ENCODE measurements at regions not wholly inside any gene's neighbourhood (a gene's known extent, or its start where the extent isn't known, plus 50 kb on each side); places are given as distances from the start of the nearest gene placed in this dataset.
"Not testable (repeated sequence)": the region's sequence is repeated elsewhere in the genome, so short reads cannot be mapped to it uniquely, and the experiment has no call there.

GRCh38 chr19:28686756-28687155, 526.2 kb downstream of the UQCRFS1 start:
- DNase-seq (ENCODE audit: low read depth), result no peak

GRCh38 chr19:28685802-28686201, 527.1 kb downstream of the UQCRFS1 start:
- DNase-seq (ENCODE audit: low read depth), result no peak

- DNase-seq (ENCODE audit: low read depth), result not testable (repeated sequence)
Observed at GRCh38 chr19:28685077-28685476, 527.9 kb downstream of the UQCRFS1 start.

GRCh38 chr19:28680111-28680510, 532.8 kb downstream of the UQCRFS1 start:
- no peak for DNase-seq (ENCODE audit: low read depth)

- no peak for DNase-seq (ENCODE audit: low read depth)
Observed at GRCh38 chr19:28670836-28671235, 542.1 kb downstream of the UQCRFS1 start.

- DNase-seq (ENCODE audit: low read depth), result no peak
Observed at GRCh38 chr19:28669804-28670203, 543.1 kb downstream of the UQCRFS1 start.

GRCh38 chr19:28667348-28667977, 545.5 kb downstream of the UQCRFS1 start:
- no peak for DNase-seq (ENCODE audit: low read depth)

- no peak for DNase-seq (ENCODE audit: low read depth)
Observed at GRCh38 chr19:28665748-28666147, 547.2 kb downstream of the UQCRFS1 start.

- DNase-seq (ENCODE audit: low read depth), result no peak
Observed at GRCh38 chr19:28656644-28657043, 556.3 kb downstream of the UQCRFS1 start.

GRCh38 chr19:28655054-28655453, 557.9 kb downstream of the UQCRFS1 start:
- no peak for DNase-seq (ENCODE audit: low read depth)

- DNase-seq (ENCODE audit: low read depth), result no peak
Observed at GRCh38 chr19:28652765-28653164, 560.2 kb downstream of the UQCRFS1 start.

GRCh38 chr19:28646629-28647028, 566.3 kb downstream of the UQCRFS1 start:
- DNase-seq (ENCODE audit: low read depth), result no peak

- DNase-seq (ENCODE audit: low read depth), result no peak
Observed at GRCh38 chr19:28644169-28644775, 568.7 kb downstream of the UQCRFS1 start.

- DNase-seq (ENCODE audit: low read depth), result no peak
Observed at GRCh38 chr19:28642787-28643683, 569.9 kb downstream of the UQCRFS1 start.

GRCh38 chr19:28641395-28641794, 571.6 kb downstream of the UQCRFS1 start:
- DNase-seq (ENCODE audit: low read depth), result no peak

- no peak for DNase-seq (ENCODE audit: low read depth)
Observed at GRCh38 chr19:28640506-28640905, 572.4 kb downstream of the UQCRFS1 start.

GRCh38 chr19:28638445-28638844, 574.5 kb downstream of the UQCRFS1 start:
- DNase-seq (ENCODE audit: low read depth), result no peak

GRCh38 chr19:28636706-28637105, 576.2 kb downstream of the UQCRFS1 start:
- DNase-seq (ENCODE audit: low read depth), result no peak

GRCh38 chr19:28636016-28636629, 576.8 kb downstream of the UQCRFS1 start:
- no peak for DNase-seq (ENCODE audit: low read depth)

- no peak for DNase-seq (ENCODE audit: low read depth)
Observed at GRCh38 chr19:28634837-28635236, 578.1 kb downstream of the UQCRFS1 start.

- DNase-seq (ENCODE audit: low read depth), result no peak
Observed at GRCh38 chr19:28634019-28634328, 579.0 kb downstream of the UQCRFS1 start.

GRCh38 chr19:28633319-28634018, 579.5 kb downstream of the UQCRFS1 start:
- DNase-seq (ENCODE audit: low read depth), result peak; percentile 77
